IPS-20b (cell line): ENCODE measurements at regions not wholly inside any gene's neighbourhood (a gene's known extent, or its start where the extent isn't known, plus 50 kb on each side); places are given as distances from the start of the nearest gene placed in this dataset.
"Not testable (repeated sequence)": the region's sequence is repeated elsewhere in the genome, so short reads cannot be mapped to it uniquely, and the experiment has no call there.

Experiments
- H3K27ac ChIP-seq: one replicate; pipeline ENCODE4 v1.5.1; 2013; ENCODE audit warnings: low read length
- H3K27me3 ChIP-seq: 2 replicates; pipeline ENCODE4 v1.6.1; 2013; ENCODE audit warnings: mild to moderate bottlenecking, low read length, inconsistent platforms; ENCODE audit not compliant: insufficient read depth
- H3K36me3 ChIP-seq: 2 replicates; pipeline ENCODE4 v1.6.1; 2013; ENCODE audit warnings: low read depth, mild to moderate bottlenecking, inconsistent platforms, low read length, moderate library complexity; ENCODE audit not compliant: insufficient read depth
- H3K4me1 ChIP-seq: 2 replicates; pipeline ENCODE4 v1.6.1; 2013; ENCODE audit warnings: mild to moderate bottlenecking, control low read depth, inconsistent platforms, low read length, moderate library complexity; ENCODE audit not compliant: insufficient read depth
- H3K4me3 ChIP-seq: 2 replicates; pipeline ENCODE4 v1.5.1; 2013; ENCODE audit warnings: mild to moderate bottlenecking, low read length, inconsistent platforms
- H3K9ac ChIP-seq: 2 replicates; pipeline ENCODE4 v1.6.1; 2013; ENCODE audit warnings: low read depth, mild to moderate bottlenecking, inconsistent platforms, low read length, moderate library complexity
- H3K9me3 ChIP-seq: 2 replicates; pipeline ENCODE4 v1.6.1; 2013; ENCODE audit warnings: mild to moderate bottlenecking, low read depth, low read length, inconsistent platforms; ENCODE audit not compliant: insufficient read depth

DNA sequence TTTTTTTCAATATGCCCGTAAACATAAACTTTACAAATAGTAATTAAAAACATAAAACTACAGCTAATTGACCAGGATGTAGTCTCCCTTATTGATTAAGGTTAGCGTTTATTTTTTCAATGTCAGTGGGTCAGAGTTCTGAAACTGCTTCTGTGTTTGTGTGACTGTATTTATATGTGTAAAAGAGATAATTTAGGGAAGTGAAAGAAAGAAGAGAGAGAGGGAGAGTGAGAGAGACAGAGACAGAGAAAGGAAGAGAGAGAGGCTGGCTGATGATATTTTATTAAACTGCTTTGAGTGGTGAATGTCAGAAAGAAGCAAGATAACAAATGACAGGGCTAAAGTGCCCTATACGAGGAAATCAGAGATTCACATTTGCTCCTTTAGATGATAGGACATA is 266.1 kb upstream of the PTCHD4 start:
- Histone ChIP-seq H3K27ac (no peak overlapping the region), H3K9me3 (peaks cover 4% of the 10 kb centered on the region; the same call in 1 of the 2 replicates), H3K27me3 (no peaks in the 10 kb centered on the region), H3K4me1 (no peaks in the 10 kb centered on the region), H3K36me3 (no peaks in the 10 kb centered on the region), H3K4me3 (no peak overlapping the region), H3K9ac (no peak overlapping the region)

DNA sequence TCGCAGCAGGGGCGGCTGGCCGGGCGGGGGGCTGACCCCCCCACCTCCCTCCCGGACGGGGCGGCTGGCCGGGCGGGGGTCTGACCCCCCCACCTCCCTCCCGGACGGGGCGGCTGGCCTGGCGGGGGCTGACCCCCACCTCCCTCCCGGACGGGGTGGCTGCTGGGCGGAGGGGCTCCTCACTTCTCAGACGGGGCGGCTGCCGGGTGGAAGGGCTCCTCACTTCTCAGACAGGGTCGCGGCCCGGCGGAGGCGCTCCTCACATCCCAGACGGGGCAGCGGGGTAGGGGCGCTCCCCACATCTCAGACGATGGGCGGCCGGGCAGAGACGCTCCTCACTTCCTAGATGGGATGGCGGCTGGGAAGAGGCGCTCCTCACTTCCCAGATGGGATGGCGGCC is 260.2 kb upstream of the PTCHD4 start:
- H3K9ac ChIP-seq, H3K36me3 ChIP-seq, H3K27ac ChIP-seq, H3K4me1 ChIP-seq, H3K9me3 ChIP-seq, H3K27me3 ChIP-seq, H3K4me3 ChIP-seq: not testable (repeated sequence)

DNA sequence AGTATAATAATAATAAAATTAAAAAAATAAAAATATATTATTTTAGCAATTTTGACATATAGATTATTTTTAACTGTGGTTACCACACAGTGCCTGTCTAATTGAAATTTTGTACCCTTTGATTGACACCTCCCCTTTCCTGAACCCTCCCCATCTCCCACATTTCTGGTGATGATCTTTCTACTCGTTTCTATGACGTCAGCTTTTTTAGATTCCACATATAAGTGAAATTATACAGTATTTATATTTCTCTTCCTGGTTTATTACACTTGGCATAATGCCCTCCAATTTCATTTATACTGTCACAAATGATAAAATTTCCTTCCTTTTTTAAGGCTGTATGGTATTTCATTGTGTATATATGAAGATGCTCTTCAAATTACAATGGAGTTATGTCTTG is 258.1 kb upstream of the PTCHD4 start:
- Histone ChIP-seq H3K9ac (no peak overlapping the region), H3K4me1 (no peaks in the 10 kb centered on the region), H3K4me3 (no peak overlapping the region), H3K27me3 (no peaks in the 10 kb centered on the region), H3K27ac (no peak overlapping the region), H3K36me3 (no peaks in the 10 kb centered on the region), H3K9me3 (peaks cover 4% of the 10 kb centered on the region; the same call in 1 of the 2 replicates)

DNA sequence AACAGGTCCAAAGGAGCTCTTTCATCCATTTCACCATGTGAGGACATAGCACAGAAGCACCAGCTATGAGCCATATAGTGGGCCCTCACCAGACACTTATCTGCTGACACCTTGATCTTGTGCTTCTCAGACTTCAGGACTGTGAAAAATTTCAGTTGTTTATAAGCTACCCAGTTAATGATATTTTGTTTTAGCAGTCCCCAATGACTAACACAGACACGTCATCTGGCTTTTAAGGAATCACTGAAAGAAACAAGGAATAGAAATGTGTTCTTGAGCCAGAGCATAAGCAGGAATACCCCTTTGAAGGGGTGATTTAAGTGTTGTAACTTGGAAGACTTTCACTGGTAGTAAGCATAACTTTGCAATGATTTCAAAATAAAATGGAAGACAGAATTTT is 214.7 kb upstream of the PTCHD4 start:
- Histone ChIP-seq H3K27me3 (no peaks in the 10 kb centered on the region), H3K4me1 (no peaks in the 10 kb centered on the region), H3K4me3 (no peak overlapping the region), H3K9me3 (no peaks in the 10 kb centered on the region), H3K36me3 (no peaks in the 10 kb centered on the region), H3K9ac (no peak overlapping the region), H3K27ac (no peak overlapping the region)

DNA sequence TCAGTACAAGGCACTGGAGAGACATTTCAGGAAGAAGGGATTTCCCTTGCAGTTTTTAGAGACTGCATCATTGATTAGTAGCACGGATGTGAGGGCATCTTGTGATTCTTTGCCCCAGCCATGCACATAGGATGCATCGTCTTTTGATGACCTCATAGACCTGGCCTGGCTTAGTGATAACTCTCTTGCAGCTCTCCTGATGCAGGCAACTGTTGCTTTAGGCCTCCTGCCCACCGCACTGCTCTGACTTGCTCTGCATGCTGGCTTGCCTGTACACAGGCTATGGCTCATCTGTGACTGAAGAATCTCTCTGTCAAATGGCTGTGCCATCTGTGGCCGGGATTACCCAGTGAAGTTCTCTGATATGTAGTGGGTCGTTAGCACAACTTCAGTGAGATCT is 207.7 kb upstream of the PTCHD4 start:
- no peak overlapping the region for H3K4me3 ChIP-seq
- 0 out of 2 replicates have a peak, but pooled peaks cover 2% of the 10 kb centered on the region for H3K4me1 ChIP-seq
- no peak overlapping the region for H3K27ac ChIP-seq
- H3K9me3 ChIP-seq = no peaks in the 10 kb centered on the region
- H3K27me3 ChIP-seq = no peaks in the 10 kb centered on the region
- H3K36me3 ChIP-seq = no peaks in the 10 kb centered on the region
- no peak overlapping the region for H3K9ac ChIP-seq

DNA sequence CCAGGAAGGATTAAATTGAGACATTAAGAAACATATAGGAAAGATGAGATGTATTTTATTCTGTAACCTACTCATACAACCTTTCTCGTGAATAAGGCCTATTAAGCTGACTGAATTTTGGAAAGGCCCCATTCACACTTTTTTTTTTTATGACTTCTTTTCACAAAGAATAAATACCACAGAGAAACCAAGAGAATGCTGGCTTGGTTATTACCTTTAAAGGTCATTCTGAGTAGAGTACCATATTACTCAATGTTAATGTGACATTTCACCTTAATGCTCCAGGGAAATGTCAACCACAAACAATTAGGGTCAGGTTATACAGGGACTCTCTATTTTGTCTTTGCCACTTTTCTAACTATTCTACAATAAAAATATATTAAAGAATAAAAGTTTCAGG is 204.9 kb upstream of the PTCHD4 start:
- 0 out of 2 replicates have a peak, but pooled peaks cover 2% of the 10 kb centered on the region for H3K4me1 ChIP-seq
- H3K4me3 ChIP-seq = no peak overlapping the region
- no peak overlapping the region for H3K27ac ChIP-seq
- no peak overlapping the region for H3K9ac ChIP-seq
- H3K9me3 ChIP-seq = no peaks in the 10 kb centered on the region
- H3K36me3 ChIP-seq = no peaks in the 10 kb centered on the region
- H3K27me3 ChIP-seq = no peaks in the 10 kb centered on the region

DNA sequence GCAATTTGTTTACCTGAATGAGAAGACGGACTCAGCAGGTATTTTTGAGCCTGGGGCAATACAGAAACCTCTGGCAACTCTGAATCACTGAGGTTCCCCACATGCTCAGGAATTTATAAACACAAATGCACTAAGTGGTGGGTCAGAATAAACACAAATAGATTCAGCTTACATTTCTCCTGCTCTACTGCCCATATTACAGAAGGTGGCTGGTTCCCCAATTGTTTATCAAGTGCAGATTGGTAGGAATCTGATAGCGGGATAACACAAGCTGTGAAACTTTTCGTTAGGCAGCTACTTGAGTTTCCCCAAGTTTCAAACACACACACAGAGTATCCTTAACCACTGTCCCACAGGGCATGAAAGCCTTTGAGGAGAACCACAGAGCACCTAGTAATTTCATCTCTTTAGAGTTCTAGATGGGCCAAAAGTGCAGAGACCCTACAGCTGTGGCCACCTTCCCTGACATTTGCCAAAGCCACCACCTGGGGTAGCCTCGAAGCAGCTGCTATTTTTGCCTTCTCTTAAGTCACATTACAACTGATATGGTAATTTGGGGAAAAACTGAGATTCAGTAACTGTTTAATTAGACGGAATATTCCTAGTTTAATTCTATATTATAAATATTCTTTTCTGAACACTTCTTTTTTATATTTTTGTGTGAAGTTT is 204.2 kb upstream of the PTCHD4 start:
- no peaks in the 10 kb centered on the region for H3K9me3 ChIP-seq
- H3K36me3 ChIP-seq = no peaks in the 10 kb centered on the region
- H3K4me1 ChIP-seq = 0 out of 2 replicates have a peak, but pooled peaks cover 2% of the 10 kb centered on the region
- no peak overlapping the region for H3K9ac ChIP-seq
- no peak overlapping the region for H3K4me3 ChIP-seq
- H3K27ac ChIP-seq = no peak overlapping the region
- no peaks in the 10 kb centered on the region for H3K27me3 ChIP-seq

DNA sequence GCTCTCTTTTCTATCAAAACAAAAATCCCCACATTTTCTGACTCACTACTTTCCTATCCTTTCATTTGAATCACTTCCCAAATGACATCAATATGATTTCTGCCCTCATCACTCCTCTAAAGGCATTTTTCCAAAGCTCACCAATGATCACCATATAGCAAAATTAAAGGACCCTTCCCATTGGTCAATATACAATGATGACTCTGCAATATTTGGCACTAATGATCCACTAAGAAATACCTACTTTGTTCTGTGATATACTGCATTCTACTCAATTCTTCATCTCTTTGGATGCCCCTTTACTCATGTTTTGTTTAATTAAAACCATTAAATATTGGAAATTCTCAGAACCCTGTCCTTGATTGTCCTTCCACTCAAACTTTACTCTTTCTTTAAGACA is 200.3 kb upstream of the PTCHD4 start:
- Histone ChIP-seq H3K9me3 (no peaks in the 10 kb centered on the region), H3K4me3 (no peak overlapping the region), H3K4me1 (0 out of 2 replicates have a peak, but pooled peaks cover 2% of the 10 kb centered on the region), H3K27ac (no peak overlapping the region), H3K9ac (no peak overlapping the region), H3K27me3 (no peaks in the 10 kb centered on the region), H3K36me3 (no peaks in the 10 kb centered on the region)

DNA sequence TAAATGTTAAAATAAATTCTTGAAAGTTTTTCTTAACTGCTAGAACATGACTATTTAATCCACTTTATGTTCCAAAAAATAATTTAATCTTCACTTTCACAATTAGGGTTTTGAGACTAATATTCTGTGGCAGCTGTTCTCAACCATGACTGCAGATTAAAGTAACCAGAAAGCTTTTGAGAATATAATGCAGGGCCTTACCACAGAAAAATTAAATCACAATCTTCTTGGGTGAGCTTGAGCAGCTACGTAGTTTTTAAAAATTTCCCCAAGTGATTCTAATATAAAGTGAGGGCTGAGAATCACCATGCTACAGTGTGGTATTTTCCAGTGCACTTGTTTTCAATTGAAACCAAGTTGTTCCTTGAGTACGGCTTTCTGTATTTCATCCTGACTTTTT is 196.6 kb upstream of the PTCHD4 start:
- peaks cover 7% of the 10 kb centered on the region; the same call in 1 of the 2 replicates for H3K9me3 ChIP-seq
- no peak overlapping the region for H3K27ac ChIP-seq
- H3K4me1 ChIP-seq = no peaks in the 10 kb centered on the region
- no peaks in the 10 kb centered on the region for H3K27me3 ChIP-seq
- no peak overlapping the region for H3K9ac ChIP-seq
- H3K36me3 ChIP-seq = no peaks in the 10 kb centered on the region
- H3K4me3 ChIP-seq = no peak overlapping the region

DNA sequence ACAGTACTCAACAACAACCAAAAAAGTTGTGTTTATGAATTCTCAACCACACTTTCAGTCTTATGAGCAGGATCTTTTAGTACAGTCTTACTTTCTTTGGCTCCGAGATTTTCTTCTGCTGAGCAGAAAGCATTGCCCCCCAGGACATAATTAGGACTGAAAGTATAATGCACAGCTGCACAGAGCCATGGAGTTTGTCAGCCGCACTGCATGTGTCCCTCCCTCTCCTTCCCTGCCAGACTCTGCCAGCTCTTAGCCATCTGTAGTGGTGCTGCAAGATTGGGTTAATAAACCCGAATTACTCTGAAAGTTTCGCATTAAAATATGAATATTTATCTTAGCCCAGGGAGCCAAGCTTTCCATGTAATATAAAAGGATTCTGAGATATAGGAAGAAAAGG is 179.6 kb upstream of the PTCHD4 start:
- Histone ChIP-seq H3K4me3 (no peak overlapping the region), H3K4me1 (no peaks in the 10 kb centered on the region), H3K9ac (no peak overlapping the region), H3K9me3 (no peaks in the 10 kb centered on the region), H3K36me3 (no peaks in the 10 kb centered on the region), H3K27me3 (no peaks in the 10 kb centered on the region), H3K27ac (no peak overlapping the region)

DNA sequence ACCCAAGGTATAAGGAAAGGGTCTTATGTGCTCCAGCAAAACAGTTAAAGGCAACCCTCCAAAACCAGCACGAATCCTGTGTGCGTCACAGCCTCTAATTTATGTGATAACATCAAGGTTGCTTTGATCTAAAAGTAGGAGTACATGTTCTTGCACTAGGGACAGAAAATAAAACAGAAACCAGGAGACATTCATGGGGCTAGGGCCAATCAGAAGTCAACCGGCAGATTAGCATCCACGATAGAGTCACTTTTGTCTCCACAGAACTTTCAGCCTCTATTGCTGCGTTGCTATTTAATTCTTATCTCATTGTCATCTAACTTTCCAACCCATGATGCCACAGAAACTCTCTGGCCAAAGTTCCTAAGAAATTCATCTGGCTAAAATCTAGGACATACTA is 178.8 kb upstream of the PTCHD4 start:
- no peak overlapping the region for H3K4me3 ChIP-seq
- H3K36me3 ChIP-seq = no peaks in the 10 kb centered on the region
- H3K9ac ChIP-seq = no peak overlapping the region
- H3K27ac ChIP-seq = no peak overlapping the region
- no peaks in the 10 kb centered on the region for H3K9me3 ChIP-seq
- H3K27me3 ChIP-seq = no peaks in the 10 kb centered on the region
- no peaks in the 10 kb centered on the region for H3K4me1 ChIP-seq

DNA sequence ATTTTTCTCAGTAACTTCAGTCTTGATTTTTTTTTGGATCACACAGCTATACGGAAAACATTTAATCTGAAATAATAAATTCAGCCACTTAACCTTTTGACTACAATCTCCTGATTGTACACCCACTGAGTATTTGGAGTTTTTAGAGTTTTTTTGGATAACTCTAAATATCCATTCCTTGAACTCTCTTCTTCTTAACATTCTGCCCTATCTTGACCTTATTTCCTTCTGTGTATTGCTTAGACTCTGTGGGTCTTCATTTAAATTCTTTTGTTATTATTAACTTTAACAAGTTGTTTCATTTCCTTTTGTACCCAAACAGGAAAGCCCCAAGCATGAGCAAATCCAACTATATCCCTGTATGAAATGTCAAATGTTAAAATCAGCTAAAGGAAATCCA is 170.2 kb upstream of the PTCHD4 start:
- Histone ChIP-seq H3K36me3 (no peaks in the 10 kb centered on the region), H3K4me1 (0 out of 2 replicates have a peak, but pooled peaks cover 3% of the 10 kb centered on the region), H3K9me3 (no peaks in the 10 kb centered on the region), H3K9ac (no peak overlapping the region), H3K27me3 (no peaks in the 10 kb centered on the region), H3K4me3 (no peak overlapping the region), H3K27ac (no peak overlapping the region)
